HG02759 (cell line): ENCODE measurements at regions not wholly inside any gene's neighbourhood (a gene's known extent, or its start where the extent isn't known, plus 50 kb on each side); places are given as distances from the start of the nearest gene placed in this dataset.

Source experiments
- ATAC-seq: cut with Tn5 transposase; IDR thresholded peaks from one replicate; pipeline ENCODE4 v1.9.1; 2021; ENCODE audit warnings: mild to moderate bottlenecking, moderate library complexity; ENCODE audit not compliant: unreplicated experiment

DNA sequence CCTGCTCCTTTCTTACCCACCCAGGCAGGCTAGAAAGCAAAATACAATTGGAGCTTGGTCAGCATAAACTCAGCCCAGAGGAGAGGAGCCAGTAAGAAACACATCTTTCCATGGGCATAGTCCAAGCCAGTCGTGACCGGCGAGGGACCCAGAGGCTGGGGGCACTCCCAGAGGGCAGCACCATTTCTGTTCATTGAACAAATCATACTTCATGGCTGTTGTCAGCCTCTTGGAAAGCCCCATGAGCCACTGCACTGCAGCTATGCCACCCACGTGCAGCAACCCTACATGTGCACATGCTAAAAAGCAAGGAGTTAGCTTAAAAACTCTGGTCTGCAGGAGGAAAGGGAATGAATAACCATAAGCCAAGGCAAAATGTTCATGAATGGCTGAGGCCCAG lies 90.0 kb upstream of the CDKN3 start:
- no peak for ATAC-seq

GRCh38 chr14:54309615-54310014 lies 87.2 kb upstream of the CDKN3 start:
- no peak for ATAC-seq

DNA sequence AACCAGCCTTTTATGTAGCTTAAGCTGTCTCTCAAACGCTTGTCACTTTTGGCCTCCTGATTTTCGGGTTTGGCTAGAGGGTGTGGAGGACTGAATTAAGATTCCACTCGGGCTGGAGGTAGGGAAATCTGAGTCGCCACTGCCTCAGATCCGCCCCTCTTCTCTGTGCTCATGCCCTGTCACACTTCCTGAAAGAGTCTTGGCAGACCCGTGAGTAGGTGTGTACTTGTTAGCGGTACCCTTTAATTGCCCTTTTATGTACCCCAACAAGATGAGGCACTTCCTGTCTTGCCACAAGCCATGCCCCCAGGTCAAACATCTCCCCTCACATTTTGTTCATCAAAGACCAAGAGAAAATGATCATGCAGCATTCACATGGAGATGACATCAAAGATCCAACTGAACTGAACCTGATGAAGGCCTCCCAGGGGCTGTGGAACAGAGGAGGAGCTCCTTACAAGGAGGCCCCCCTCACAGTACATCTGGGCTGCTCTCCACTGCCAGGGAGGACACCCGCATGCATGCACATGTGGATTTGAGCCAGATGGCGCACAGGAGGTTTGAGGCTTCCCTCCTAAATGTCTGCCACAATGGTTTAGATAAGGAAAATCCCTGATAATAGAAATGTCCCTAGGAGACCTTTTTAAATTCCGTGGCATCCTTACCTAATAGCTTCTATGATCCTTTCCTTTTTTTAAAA lies 86.5 kb upstream of the CDKN3 start:
- ATAC-seq: no peak

DNA sequence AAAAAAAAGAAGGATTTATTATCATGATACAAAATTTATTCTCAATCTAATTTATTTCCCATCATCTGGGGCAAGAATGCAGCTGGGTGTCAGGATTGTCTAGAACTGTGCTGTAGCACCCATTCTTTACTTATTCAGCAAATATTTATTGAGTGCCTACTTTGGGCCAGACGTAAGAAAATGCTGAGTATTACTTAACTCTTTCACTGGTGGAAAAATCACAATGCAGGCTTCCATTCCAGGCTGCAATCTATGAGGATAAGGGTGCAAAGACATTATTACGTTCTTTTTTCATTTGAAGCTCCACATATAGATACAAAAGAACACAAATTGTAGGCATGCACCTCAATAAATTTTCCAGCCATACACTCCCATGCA lies 86.0 kb upstream of the CDKN3 start:
- no peak for ATAC-seq

- no peak for ATAC-seq
Measured at GRCh38 chr14:54312166-54312801, 84.5 kb upstream of the CDKN3 start.

DNA sequence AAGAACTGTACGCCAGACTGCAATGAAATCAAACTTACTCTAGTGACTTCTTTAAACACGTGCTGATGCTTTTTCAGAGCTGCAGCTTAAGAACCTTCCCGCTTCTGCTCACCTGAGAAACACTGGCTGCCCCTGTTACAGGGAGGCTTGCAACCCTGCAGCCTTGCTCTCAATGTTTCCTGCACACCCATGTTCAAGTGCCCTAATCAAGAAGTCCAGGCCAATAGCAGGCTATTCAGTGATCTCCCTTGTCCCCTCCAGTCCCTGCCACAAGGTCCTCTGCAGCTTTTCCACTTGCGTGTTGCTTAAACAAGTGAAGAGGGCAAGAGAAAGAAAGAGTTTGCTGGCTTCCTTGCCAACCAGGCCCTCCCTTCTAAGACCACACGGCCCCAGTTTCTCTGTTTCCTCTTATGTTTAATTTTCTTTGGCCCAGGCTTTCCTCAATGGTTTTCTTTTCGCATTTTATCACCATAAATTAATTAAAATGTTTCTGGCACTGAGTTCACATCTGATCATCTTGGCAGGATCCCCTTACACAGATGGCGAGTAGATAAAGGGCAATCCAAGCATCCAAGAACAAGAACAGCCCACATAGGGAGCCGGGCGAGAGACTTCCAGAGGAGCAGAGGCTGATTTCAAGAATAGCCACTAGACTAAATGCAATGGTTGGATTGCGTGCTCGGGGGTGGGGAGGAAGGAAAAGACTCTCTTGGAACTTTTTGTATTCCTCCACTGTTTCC lies 82.3 kb upstream of the CDKN3 start:
- ATAC-seq: no peak

DNA sequence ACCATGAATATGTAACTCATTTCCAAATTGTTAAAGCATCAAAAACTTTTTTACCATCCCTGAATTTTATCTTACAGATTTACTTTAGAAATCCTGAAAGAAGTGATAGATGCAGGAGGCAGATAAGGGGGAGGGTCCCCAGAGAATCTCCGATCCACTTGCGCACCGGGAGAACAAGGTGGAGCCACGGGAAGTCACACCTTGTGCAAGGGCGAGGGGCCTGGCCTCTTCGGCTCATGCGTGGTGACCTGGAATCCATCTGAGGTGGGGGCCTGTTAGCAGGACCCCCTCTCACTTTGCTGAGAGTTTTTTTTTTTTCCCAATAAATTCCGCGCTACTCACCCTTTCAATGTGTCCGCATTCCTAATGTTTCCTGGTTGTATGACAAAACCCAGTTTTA lies 80.2 kb upstream of the CDKN3 start:
- ATAC-seq: no peak

DNA sequence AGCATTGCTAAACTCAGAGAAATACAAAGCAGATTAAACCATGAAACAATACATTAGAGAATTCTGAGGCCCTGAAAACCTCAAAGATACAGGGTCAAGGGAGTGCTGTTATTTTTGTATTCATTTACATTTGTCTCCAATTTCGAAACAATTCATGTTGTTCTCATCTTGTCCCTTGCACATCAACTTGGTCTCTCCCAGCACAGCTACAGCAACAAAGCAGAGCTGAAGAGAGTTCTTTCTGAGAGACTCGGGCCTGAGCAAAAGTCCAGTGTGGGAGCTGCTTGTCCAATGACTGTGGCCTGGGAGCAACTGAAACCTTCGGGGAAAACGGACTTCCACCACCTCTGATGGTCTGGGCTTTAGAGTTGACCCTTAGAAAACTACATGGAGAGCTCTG lies 79.4 kb upstream of the CDKN3 start:
- ATAC-seq: no peak

GRCh38 chr14:54322246-54322645 lies 74.6 kb upstream of the CDKN3 start:
- ATAC-seq: no peak

- ATAC-seq: no peak
Measured at GRCh38 chr14:54322701-54323337, 74.0 kb upstream of the CDKN3 start.

DNA sequence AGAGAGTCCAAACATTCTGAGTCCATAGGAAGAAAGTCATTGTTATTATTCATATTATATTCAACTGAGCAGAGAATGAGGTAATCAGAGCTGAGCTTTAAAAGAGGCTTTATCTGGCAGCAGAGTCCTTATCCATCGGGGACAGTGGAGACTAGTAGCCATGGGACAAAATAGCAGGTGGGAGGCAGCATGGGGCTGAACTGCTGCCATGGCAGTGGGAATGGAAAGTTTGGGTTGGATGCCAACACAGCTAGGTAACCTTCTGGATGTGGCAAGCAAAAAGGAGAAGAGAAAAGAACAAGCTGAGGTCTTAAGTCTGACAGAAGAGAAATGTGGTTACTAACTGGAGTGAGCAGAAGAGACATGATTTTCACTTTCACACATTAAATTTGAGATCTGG lies 71.0 kb upstream of the CDKN3 start:
- no peak for ATAC-seq

GRCh38 chr14:54329082-54329695 lies 67.6 kb upstream of the CDKN3 start:
- ATAC-seq: peak; percentile 44

GRCh38 chr14:54330876-54331275 lies 65.9 kb upstream of the CDKN3 start:
- no peak for ATAC-seq

DNA sequence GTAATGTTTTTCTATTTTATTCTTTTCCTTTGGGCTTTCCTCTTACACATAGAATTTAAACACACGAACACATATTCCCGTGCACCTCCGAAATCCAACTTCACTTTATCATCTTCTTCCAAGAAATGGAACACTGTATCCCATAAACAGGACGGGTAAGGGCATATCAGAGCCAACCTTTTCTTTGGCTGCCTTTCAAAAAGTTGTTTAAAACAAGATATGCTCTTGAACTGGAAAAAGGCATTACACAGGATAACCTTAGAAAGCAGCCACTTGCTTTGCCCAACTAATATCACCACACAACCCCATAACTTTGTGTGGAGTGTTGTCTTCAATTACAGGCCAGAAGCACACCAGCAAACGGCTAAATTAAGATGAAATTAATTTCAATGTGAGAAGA lies 65.3 kb upstream of the CDKN3 start:
- ATAC-seq: no peak

DNA sequence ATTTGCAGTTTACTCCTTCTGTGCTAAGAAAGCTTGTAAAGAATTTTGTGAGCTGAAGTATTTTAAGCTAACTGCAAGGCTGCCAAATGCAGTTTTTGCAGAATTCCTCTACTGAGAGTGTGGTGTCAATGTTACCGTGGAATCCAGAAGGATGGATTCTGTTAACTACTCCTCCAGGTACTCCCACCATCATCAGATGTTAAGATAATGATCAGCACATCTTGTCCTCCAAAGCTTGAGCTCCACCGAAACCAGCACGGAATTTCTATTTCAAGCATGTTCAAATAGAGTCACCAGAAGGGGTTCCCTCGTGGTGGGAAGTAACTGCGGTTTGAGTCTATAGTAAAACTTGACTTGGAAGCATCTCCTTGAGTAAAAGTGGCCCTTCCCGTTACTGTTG lies 64.3 kb upstream of the CDKN3 start:
- ATAC-seq: no peak

- ATAC-seq: no peak
Measured at GRCh38 chr14:54333511-54333910, 63.3 kb upstream of the CDKN3 start.

DNA sequence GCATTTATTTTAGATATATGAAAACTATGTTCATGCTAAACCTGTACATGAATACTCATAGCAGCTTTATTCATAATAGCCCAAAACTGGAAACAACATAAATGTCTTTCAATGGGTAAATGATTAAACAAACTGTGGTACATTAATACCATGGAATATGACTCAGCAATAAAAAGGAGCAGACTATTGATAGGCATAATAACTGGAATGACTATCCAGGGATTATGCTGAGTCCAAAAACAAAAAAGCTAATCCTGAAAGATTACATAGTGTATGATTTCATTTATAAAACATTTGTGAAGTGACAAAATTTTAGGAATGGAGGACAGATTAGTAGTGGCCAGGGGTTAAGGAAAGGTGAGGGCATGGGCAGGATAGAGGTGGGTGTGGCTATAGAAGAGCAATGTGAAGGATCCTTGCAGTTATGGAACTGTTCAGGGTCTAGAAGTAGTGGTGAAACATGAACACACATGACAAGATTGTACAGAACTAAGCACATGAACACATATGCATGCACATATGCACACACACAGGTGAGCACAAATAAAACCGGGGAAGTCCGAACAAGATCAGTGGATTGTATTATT lies 61.1 kb upstream of the CDKN3 start:
- ATAC-seq: no peak

DNA sequence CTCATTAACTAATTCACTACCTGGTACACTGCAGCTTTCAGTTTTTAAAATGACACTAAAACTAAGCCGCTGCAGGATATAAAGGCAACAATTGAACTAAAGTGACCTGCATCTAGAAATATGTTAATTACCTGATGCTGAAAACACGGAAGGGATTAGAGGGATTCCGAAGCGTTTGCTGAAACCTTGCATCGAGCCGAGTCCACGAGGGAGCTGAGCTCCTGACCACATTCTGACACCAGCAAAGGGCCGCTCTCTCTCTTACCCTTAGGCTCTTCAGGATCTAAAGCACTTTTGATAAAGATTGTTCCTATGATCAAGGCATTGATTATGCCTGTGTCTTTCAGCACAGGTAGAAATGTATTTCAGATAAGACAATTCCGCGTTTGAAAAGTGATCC lies 59.5 kb upstream of the CDKN3 start:
- no peak for ATAC-seq

DNA sequence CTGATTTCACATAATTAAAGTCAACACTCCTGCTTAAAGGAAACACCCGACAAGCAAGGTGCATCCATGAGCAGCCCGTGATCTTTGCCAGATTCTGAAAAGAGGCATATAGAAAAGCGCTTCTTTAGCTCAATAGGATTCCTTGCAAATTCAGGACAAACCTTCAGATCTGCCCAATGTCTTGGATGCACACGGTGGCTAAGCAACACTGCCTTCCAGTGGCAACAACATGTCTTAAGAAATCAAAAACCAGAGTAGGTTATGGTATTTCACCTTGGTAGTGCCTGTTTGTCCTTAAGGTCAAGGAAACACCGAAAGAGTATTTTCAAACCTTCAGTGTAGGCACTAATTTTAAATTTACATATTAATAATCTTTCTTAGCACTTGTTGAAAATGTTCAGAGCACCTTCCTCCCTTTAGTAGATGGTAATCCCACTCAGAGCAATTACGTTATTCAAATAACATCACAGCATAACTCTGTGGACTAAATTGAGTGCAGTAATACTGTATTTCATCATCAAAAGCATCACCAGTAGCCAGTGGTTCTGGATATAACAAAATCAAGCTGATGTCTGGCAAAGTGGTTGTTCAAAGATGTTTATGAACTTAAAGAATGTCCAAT lies 58.0 kb upstream of the CDKN3 start:
- no peak for ATAC-seq

DNA sequence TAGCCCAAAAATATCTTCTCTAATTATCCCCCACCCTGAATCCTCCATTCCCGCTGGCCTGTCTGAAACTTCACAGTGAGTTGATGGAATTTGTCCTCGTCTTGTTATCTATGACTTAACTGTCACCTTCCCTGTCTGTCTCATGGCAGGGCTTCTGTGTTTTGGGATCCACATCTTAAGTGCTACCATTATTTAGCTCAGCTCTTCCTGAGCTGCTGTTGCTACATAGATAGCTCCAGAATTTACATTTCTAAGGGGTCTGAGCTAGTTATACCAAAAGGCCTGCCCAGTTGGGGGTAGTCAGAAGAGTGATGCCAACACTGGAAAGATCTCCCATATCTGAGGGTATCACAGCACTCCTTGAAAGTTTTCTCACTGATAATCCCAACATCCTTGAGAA lies 57.0 kb upstream of the CDKN3 start:
- ATAC-seq: no peak

DNA sequence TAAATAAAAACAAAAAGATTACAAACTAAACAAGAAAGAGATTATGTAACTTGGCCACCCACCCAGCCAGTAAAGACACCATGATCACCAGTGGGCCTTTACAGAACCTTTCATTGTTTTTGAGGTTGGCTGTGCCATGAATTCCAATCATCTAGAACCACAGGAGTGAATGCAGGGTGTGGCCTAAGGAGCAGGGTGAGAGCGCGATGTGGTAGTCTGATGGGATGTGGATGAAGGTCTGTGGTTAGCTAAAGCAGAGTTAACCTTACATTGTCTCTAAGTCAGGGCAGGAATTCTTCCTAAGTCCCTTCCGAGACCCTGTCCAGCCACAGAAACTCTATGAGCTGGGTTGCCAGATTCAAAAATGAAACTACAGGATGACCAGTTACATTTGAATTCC lies 54.0 kb upstream of the CDKN3 start:
- no peak for ATAC-seq
